MM.1S (cell line): ENCODE measurements at regions not wholly inside any gene's neighbourhood (a gene's known extent, or its start where the extent isn't known, plus 50 kb on each side); places are given as distances from the start of the nearest gene placed in this dataset.

Experiments
- DNase-seq: peaks from one replicate; pipeline ENCODE4 v3.0.0-alpha.2; 2015
- H2AFZ ChIP-seq: fragments of 300-600 bp; sonication (generic); 2 replicates; pipeline ENCODE4 v1.6.0; 2016; ENCODE audit warnings: antibody characterized with exemption, low read length
- H3F3A ChIP-seq: fragments of 300-600 bp; sonication (generic); 2 replicates; pipeline ENCODE4 v1.6.1; 2016; ENCODE audit warnings: mild to moderate bottlenecking, antibody characterized with exemption, low read length, moderate library complexity, mixed read lengths; ENCODE audit not compliant: insufficient read depth
- H3K27ac ChIP-seq: fragments of 300-600 bp; sonication (generic); 2 replicates; pipeline ENCODE4 v1.5.1; 2016; ENCODE audit warnings: mild to moderate bottlenecking, low read length
- H3K27me3 ChIP-seq: fragments of 300-600 bp; sonication (generic); replicated peaks from 2 replicates; pipeline ENCODE4 v1.6.0; 2016; ENCODE audit warnings: low read length; ENCODE audit not compliant: insufficient read depth
- H3K36me3 ChIP-seq: fragments of 300-600 bp; sonication (generic); replicated peaks from 2 replicates; pipeline ENCODE4 v1.6.1; 2016; ENCODE audit warnings: mild to moderate bottlenecking, low read length, mixed read lengths; ENCODE audit not compliant: insufficient read depth
- H3K4me1 ChIP-seq: fragments of 300-600 bp; sonication (generic); 2 replicates; pipeline ENCODE4 v1.6.1; 2016; ENCODE audit warnings: low read length, mixed read lengths
- H3K4me2 ChIP-seq: fragments of 300-600 bp; sonication (generic); 2 replicates; pipeline ENCODE4 v1.6.0; 2016; ENCODE audit warnings: low read depth, low read length
- H3K4me3 ChIP-seq: fragments of 300-600 bp; sonication (generic); 2 replicates; pipeline ENCODE4 v1.5.1; 2016; ENCODE audit warnings: low read length, mixed read lengths
- H3K79me2 ChIP-seq: fragments of 300-600 bp; sonication (generic); 2 replicates; pipeline ENCODE4 v1.6.1; 2016; ENCODE audit warnings: mixed run types, low read length, mixed read lengths
- H3K9ac ChIP-seq: fragments of 300-600 bp; sonication (generic); 2 replicates; pipeline ENCODE4 v1.6.1; 2016; ENCODE audit warnings: low read length, mixed read lengths
- H3K9me2 ChIP-seq: fragments of 300-600 bp; sonication (generic); replicated peaks from 2 replicates; pipeline ENCODE4 v1.6.1; 2016; ENCODE audit warnings: mild to moderate bottlenecking, low read length, mixed read lengths; ENCODE audit not compliant: insufficient read depth
- H3K9me3 ChIP-seq: fragments of 300-600 bp; sonication (generic); replicated peaks from 2 replicates; pipeline ENCODE4 v1.6.1; 2016; ENCODE audit warnings: mild to moderate bottlenecking, low read length, mixed read lengths; ENCODE audit not compliant: insufficient read depth
- H4K20me1 ChIP-seq: fragments of 300-600 bp; sonication (generic); 2 replicates; pipeline ENCODE4 v1.6.1; 2016; ENCODE audit warnings: mild to moderate bottlenecking, low read length, moderate library complexity, mixed read lengths; ENCODE audit not compliant: insufficient read depth
- EZH2 ChIP-seq: fragments of 300-600 bp; sonication (generic); optimal IDR thresholded peaks from 2 replicates; pipeline ENCODE3; 2017; ENCODE audit warnings: low read depth, mild to moderate bottlenecking, antibody characterized with exemption, low read length, mixed read lengths
- EZH2phosphoT487 ChIP-seq: fragments of 300-600 bp; sonication (generic); IDR thresholded peaks from 2 replicates; pipeline ENCODE4 v1.6.1; 2018; ENCODE audit warnings: antibody characterized with exemption, low read length
- TF ChIP-seq, protein P1 (sequence below): fragments of 300-600 bp; sonication (generic); IDR thresholded peaks from 2 replicates; pipeline ENCODE4 v1.5.1; 2016; ENCODE audit warnings: antibody characterized with exemption, low read length, mixed read lengths

DNA sequence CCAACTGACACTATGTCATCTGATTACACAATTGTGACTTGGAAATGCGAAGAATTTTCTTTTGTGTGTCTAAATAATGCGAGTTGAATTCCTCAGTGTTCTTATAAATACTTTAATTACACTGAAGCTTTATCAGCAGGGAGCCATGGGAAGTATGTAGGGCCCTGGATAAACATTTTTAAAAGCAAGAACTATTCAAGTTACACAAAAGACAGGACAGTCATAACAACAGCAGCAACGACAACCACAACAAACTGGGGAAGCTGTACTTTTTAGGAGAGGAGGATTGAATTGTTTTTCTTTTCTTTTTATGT is 250.3 kb upstream of the ZNF608 start:
- no peaks in the 10 kb centered on the region for H3K79me2 ChIP-seq
- no peaks in the 10 kb centered on the region for H3K9me3 ChIP-seq
- no peak overlapping the region for H2AFZ ChIP-seq
- no peak overlapping the region for H3K4me3 ChIP-seq
- TF ChIP-seq, protein P1, sequence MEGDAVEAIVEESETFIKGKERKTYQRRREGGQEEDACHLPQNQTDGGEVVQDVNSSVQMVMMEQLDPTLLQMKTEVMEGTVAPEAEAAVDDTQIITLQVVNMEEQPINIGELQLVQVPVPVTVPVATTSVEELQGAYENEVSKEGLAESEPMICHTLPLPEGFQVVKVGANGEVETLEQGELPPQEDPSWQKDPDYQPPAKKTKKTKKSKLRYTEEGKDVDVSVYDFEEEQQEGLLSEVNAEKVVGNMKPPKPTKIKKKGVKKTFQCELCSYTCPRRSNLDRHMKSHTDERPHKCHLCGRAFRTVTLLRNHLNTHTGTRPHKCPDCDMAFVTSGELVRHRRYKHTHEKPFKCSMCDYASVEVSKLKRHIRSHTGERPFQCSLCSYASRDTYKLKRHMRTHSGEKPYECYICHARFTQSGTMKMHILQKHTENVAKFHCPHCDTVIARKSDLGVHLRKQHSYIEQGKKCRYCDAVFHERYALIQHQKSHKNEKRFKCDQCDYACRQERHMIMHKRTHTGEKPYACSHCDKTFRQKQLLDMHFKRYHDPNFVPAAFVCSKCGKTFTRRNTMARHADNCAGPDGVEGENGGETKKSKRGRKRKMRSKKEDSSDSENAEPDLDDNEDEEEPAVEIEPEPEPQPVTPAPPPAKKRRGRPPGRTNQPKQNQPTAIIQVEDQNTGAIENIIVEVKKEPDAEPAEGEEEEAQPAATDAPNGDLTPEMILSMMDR, result no peak
- no peak for TF ChIP-seq EZH2
- TF ChIP-seq EZH2phosphoT487, result no peak
- DNase-seq, result no peak
- H3K4me2 ChIP-seq, result no peak overlapping the region
- H3K9ac ChIP-seq, result no peak overlapping the region
- no peaks in the 10 kb centered on the region for H3F3A ChIP-seq
- no peaks in the 10 kb centered on the region for H4K20me1 ChIP-seq
- no peaks in the 10 kb centered on the region for H3K4me1 ChIP-seq
- H3K27me3 ChIP-seq, result no peaks in the 10 kb centered on the region
- no peak overlapping the region for H3K27ac ChIP-seq
- no peaks in the 10 kb centered on the region for H3K36me3 ChIP-seq
- H3K9me2 ChIP-seq, result no peaks in the 10 kb centered on the region

DNA sequence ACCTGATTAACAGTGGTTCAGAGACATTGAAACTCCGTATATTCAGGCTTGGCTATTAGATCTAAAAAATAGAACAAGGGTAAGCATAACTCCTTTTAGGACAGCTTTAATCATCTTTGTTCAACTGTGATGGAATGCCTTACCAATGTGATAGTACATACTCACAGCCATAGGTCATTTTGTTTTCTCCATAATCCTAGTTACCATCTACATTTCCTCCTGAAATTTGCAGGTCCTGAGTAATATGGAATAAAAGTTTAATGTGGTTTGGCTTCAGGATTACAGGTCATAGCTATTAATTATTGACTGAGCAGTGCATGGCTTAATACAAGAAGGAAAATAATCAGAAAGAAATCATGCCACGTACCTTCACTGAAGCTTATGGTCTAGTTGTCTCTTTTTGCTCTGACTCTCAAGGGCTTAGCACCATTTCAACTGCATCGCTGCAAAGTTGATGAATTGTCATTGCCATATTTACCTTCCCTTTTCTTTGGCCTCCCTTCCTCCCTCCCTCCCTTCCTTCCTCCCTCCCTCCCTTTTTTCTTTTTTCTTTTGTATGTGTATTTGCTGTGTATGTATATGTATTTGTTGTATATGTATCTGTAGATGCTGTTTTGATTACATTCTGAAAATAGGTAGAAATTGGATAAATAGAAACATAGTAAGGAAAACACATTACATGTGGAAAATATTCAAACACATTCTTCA is 250.9 kb upstream of the ZNF608 start:
- no peak overlapping the region for H3K27ac ChIP-seq
- TF ChIP-seq EZH2phosphoT487 (no peak), EZH2 (no peak)
- TF ChIP-seq, protein P1, result no peak
- H2AFZ ChIP-seq, result no peak overlapping the region
- no peak for DNase-seq
- H3K9ac ChIP-seq, result no peak overlapping the region
- no peaks in the 10 kb centered on the region for H3K4me1 ChIP-seq
- H3K36me3 ChIP-seq, result no peaks in the 10 kb centered on the region
- H3F3A ChIP-seq, result no peaks in the 10 kb centered on the region
- H3K4me2 ChIP-seq, result no peak overlapping the region
- no peaks in the 10 kb centered on the region for H4K20me1 ChIP-seq
- H3K4me3 ChIP-seq, result no peak overlapping the region
- no peaks in the 10 kb centered on the region for H3K9me2 ChIP-seq
- H3K27me3 ChIP-seq, result no peaks in the 10 kb centered on the region
- no peaks in the 10 kb centered on the region for H3K79me2 ChIP-seq
- H3K9me3 ChIP-seq, result no peaks in the 10 kb centered on the region

DNA sequence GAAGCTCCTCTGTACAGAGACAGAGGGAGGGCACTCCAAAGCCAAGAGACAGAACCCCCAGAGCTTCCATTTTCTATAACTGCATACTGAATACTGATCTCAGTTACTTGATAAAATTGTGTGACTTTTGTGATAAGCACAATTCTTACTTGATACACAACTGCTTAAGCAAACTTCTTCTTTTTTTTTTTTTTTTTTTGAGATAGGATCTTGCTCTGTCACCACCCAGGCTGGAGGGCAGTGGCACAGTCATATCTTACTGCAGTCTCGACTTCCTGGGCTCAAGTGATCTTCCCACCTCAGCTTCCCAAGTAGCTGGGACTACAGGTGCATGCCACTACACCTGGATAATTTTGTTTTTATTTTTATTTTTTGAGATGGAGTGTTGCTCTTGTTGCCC is 252.1 kb upstream of the ZNF608 start:
- no peak overlapping the region for H3K4me2 ChIP-seq
- no peaks in the 10 kb centered on the region for H3K36me3 ChIP-seq
- H3K27ac ChIP-seq, result no peak overlapping the region
- no peak overlapping the region for H2AFZ ChIP-seq
- H4K20me1 ChIP-seq, result no peaks in the 10 kb centered on the region
- H3K27me3 ChIP-seq, result no peaks in the 10 kb centered on the region
- no peaks in the 10 kb centered on the region for H3K9me3 ChIP-seq
- H3K4me3 ChIP-seq, result no peak overlapping the region
- no peak for TF ChIP-seq EZH2
- TF ChIP-seq, protein P1, result no peak
- no peak for TF ChIP-seq EZH2phosphoT487
- no peak for DNase-seq
- H3F3A ChIP-seq, result no peaks in the 10 kb centered on the region
- no peaks in the 10 kb centered on the region for H3K9me2 ChIP-seq
- H3K79me2 ChIP-seq, result no peaks in the 10 kb centered on the region
- H3K9ac ChIP-seq, result no peak overlapping the region
- no peaks in the 10 kb centered on the region for H3K4me1 ChIP-seq
